ENCODE measurements at regions not wholly inside any gene's neighbourhood (a gene's known extent, or its start where the extent isn't known, plus 50 kb on each side); places are given as distances from the start of the nearest gene placed in this dataset.

- in situ Hi-C loops (cut with MboI; ENCODE audit: low sequenced_read_pairs), result no loop called here
- 68% methylated on average over 3 of the region's 6 CpGs; no CpG with 5 or more reads in 1 of the 2 experiments for WGBS, 2 experiments (ENCODE audit: extremely low coverage in 2 of 2, insufficient read length in 1 of 2)
These were observed 332.0 kb downstream of the MLLT3 start for GRCh38 chr9:20290257-20290656.

More at GRCh38 chr9:20290257-20290656, 332.0 kb downstream of the MLLT3 start:
- no TSS peak for BruUV-seq (replicated peaks)
- Histone ChIP-seq H4K91ac (ENCODE audit: insufficient read depth, low read depth, low read length) (no peak overlapping the region), H3K18ac (ENCODE audit: low read depth, low read length) (no peak overlapping the region), H3K4ac (ENCODE audit: low read depth, low read length) (no peak overlapping the region), H2AFZ (replicated peaks; ENCODE audit: low read length, poor library complexity) (no peak overlapping the region), H2AK5ac (ENCODE audit: low read depth, low read length) (no peak overlapping the region), H4K5ac (ENCODE audit: low read depth, low read length) (no peak overlapping the region), H3K4me1 (ENCODE audit: control insufficient read depth, insufficient read depth, low read length) (peaks cover 3% of the 10 kb centered on the region; the same call in 1 of the 2 replicates), H3K79me1 (ENCODE audit: low read depth in 1 of 2, low read length in 2 of 2) (no peaks in the 10 kb centered on the region), H3K27me3 (ENCODE audit: control insufficient read depth, insufficient read depth, low read length) (no peaks in the 10 kb centered on the region), H3K23ac (ENCODE audit: low read depth, low read length) (no peak overlapping the region), H3K27ac (ENCODE audit: insufficient read depth, low read length) (no peak overlapping the region), H2AK9ac (replicated peaks; ENCODE audit: low read depth, low read length, poor library complexity) (no peak overlapping the region), H3K9ac (ENCODE audit: low read depth, low read length) (no peak overlapping the region), H2BK15ac (ENCODE audit: low read depth, low read length) (no peak overlapping the region), H2BK120ac (ENCODE audit: low read depth, low read length) (no peak overlapping the region), H4K8ac (ENCODE audit: low read depth in 2 of 2, low read length in 2 of 2) (no peak overlapping the region), H2BK20ac (ENCODE audit: low read depth, low read length) (no peak overlapping the region), H3K36me3 (ENCODE audit: control insufficient read depth, insufficient read depth, low read length) (no peaks in the 10 kb centered on the region), H3K14ac (replicated peaks; ENCODE audit: low read depth, low read length) (no peak overlapping the region), H3K4me2 (ENCODE audit: low read depth, low read length) (no peak overlapping the region), H3K9me3 (ENCODE audit: control insufficient read depth, insufficient read depth, low read length) (0 out of 2 replicates have a peak, but pooled peaks cover 2% of the 10 kb centered on the region), H3K56ac (ENCODE audit: extremely low read depth, insufficient read depth, low read length) (no peak overlapping the region), H2BK5ac (ENCODE audit: low read depth, low read length, poor library complexity, severe bottlenecking) (no peak overlapping the region), H3K9me1 (ENCODE audit: insufficient read depth, low read length) (no peaks in the 10 kb centered on the region; the same call in 1 of the 2 replicates), H4K20me1 (ENCODE audit: insufficient read depth, low read length) (no peaks in the 10 kb centered on the region), H3K4me3 (ENCODE audit: insufficient read depth, low read depth, low read length) (no peak overlapping the region)
- TF ChIP-seq FOS (IDR thresholded peaks at IDR 0.05; ENCODE audit: low read depth, low read length) (no peak), NFE2L2 (IDR thresholded peaks at IDR 0.05; ENCODE audit: low read depth, low read length) (no peak), CEBPB (IDR thresholded peaks at IDR 0.05; ENCODE audit: low read depth, low read length) (no peak), POLR2A (IDR thresholded peaks at IDR 0.05; ENCODE audit: low read depth, low read length) (no peak), RFX5 (IDR thresholded peaks at IDR 0.05; ENCODE audit: low read depth, low read length) (no peak), MAZ (IDR thresholded peaks at IDR 0.05; ENCODE audit: borderline replicate concordance, low read depth, low read length) (no peak), BHLHE40 (IDR thresholded peaks at IDR 0.05; ENCODE audit: low read depth, low read length) (no peak), RCOR1 (IDR thresholded peaks at IDR 0.05; ENCODE audit: insufficient replicate concordance, low read length) (no peak), MXI1 (IDR thresholded peaks at IDR 0.05; ENCODE audit: borderline replicate concordance, low read depth, low read length) (no peak), SMC3 (IDR thresholded peaks at IDR 0.05; ENCODE audit: low read depth, low read length) (no peak), MAFK (IDR thresholded peaks at IDR 0.05; ENCODE audit: low read depth, low read length) (no peak), CHD1 (IDR thresholded peaks at IDR 0.05; ENCODE audit: low read depth, low read length) (no peak), RAD21 (IDR thresholded peaks at IDR 0.05; ENCODE audit: low read length) (no peak)
- TF ChIP-seq, protein P1, sequence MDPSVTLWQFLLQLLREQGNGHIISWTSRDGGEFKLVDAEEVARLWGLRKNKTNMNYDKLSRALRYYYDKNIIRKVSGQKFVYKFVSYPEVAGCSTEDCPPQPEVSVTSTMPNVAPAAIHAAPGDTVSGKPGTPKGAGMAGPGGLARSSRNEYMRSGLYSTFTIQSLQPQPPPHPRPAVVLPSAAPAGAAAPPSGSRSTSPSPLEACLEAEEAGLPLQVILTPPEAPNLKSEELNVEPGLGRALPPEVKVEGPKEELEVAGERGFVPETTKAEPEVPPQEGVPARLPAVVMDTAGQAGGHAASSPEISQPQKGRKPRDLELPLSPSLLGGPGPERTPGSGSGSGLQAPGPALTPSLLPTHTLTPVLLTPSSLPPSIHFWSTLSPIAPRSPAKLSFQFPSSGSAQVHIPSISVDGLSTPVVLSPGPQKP (IDR thresholded peaks at IDR 0.05; ENCODE audit: borderline replicate concordance, low read depth, low read length), result no peak
- TF ChIP-seq, protein P2, sequence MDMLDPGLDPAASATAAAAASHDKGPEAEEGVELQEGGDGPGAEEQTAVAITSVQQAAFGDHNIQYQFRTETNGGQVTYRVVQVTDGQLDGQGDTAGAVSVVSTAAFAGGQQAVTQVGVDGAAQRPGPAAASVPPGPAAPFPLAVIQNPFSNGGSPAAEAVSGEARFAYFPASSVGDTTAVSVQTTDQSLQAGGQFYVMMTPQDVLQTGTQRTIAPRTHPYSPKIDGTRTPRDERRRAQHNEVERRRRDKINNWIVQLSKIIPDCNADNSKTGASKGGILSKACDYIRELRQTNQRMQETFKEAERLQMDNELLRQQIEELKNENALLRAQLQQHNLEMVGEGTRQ (IDR thresholded peaks at IDR 0.05; ENCODE audit: low read depth, low read length), result no peak
- TF ChIP-seq, protein P3, sequence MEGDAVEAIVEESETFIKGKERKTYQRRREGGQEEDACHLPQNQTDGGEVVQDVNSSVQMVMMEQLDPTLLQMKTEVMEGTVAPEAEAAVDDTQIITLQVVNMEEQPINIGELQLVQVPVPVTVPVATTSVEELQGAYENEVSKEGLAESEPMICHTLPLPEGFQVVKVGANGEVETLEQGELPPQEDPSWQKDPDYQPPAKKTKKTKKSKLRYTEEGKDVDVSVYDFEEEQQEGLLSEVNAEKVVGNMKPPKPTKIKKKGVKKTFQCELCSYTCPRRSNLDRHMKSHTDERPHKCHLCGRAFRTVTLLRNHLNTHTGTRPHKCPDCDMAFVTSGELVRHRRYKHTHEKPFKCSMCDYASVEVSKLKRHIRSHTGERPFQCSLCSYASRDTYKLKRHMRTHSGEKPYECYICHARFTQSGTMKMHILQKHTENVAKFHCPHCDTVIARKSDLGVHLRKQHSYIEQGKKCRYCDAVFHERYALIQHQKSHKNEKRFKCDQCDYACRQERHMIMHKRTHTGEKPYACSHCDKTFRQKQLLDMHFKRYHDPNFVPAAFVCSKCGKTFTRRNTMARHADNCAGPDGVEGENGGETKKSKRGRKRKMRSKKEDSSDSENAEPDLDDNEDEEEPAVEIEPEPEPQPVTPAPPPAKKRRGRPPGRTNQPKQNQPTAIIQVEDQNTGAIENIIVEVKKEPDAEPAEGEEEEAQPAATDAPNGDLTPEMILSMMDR (conservative IDR thresholded peaks at IDR 0.05; ENCODE audit: low read depth, low read length), result no peak
- CTCF ChIA-PET, result no interaction called here
- intact Hi-C loops (cut with micrococcal nuclease), result no loop called here
- dilution Hi-C loops (cut with HindIII; ENCODE audit: low sequenced_read_pairs, unreplicated experiment), result no loop called here
- ATAC-seq (ENCODE audit: low read depth) (no peak), DNase-seq (no peak)
- POLR2A ChIA-PET (ENCODE audit: unreplicated experiment), result no interaction called here
